MM.1S (cell line): ENCODE measurements at regions not wholly inside any gene's neighbourhood (a gene's known extent, or its start where the extent isn't known, plus 50 kb on each side); places are given as distances from the start of the nearest gene placed in this dataset.

Source experiments
- DNase-seq: peaks from one replicate; pipeline ENCODE4 v3.0.0-alpha.2; 2015
- H2AFZ ChIP-seq: fragments of 300-600 bp; sonication (generic); 2 replicates; pipeline ENCODE4 v1.6.0; 2016; ENCODE audit warnings: antibody characterized with exemption, low read length
- H3F3A ChIP-seq: fragments of 300-600 bp; sonication (generic); 2 replicates; pipeline ENCODE4 v1.6.1; 2016; ENCODE audit warnings: mild to moderate bottlenecking, antibody characterized with exemption, low read length, moderate library complexity, mixed read lengths; ENCODE audit not compliant: insufficient read depth
- H3K27ac ChIP-seq: fragments of 300-600 bp; sonication (generic); 2 replicates; pipeline ENCODE4 v1.5.1; 2016; ENCODE audit warnings: mild to moderate bottlenecking, low read length
- H3K27me3 ChIP-seq: fragments of 300-600 bp; sonication (generic); replicated peaks from 2 replicates; pipeline ENCODE4 v1.6.0; 2016; ENCODE audit warnings: low read length; ENCODE audit not compliant: insufficient read depth
- H3K36me3 ChIP-seq: fragments of 300-600 bp; sonication (generic); replicated peaks from 2 replicates; pipeline ENCODE4 v1.6.1; 2016; ENCODE audit warnings: mild to moderate bottlenecking, low read length, mixed read lengths; ENCODE audit not compliant: insufficient read depth
- H3K4me1 ChIP-seq: fragments of 300-600 bp; sonication (generic); 2 replicates; pipeline ENCODE4 v1.6.1; 2016; ENCODE audit warnings: low read length, mixed read lengths
- H3K4me2 ChIP-seq: fragments of 300-600 bp; sonication (generic); 2 replicates; pipeline ENCODE4 v1.6.0; 2016; ENCODE audit warnings: low read depth, low read length
- H3K4me3 ChIP-seq: fragments of 300-600 bp; sonication (generic); 2 replicates; pipeline ENCODE4 v1.5.1; 2016; ENCODE audit warnings: low read length, mixed read lengths
- H3K79me2 ChIP-seq: fragments of 300-600 bp; sonication (generic); 2 replicates; pipeline ENCODE4 v1.6.1; 2016; ENCODE audit warnings: mixed run types, low read length, mixed read lengths
- H3K9ac ChIP-seq: fragments of 300-600 bp; sonication (generic); 2 replicates; pipeline ENCODE4 v1.6.1; 2016; ENCODE audit warnings: low read length, mixed read lengths
- H3K9me2 ChIP-seq: fragments of 300-600 bp; sonication (generic); replicated peaks from 2 replicates; pipeline ENCODE4 v1.6.1; 2016; ENCODE audit warnings: mild to moderate bottlenecking, low read length, mixed read lengths; ENCODE audit not compliant: insufficient read depth
- H3K9me3 ChIP-seq: fragments of 300-600 bp; sonication (generic); replicated peaks from 2 replicates; pipeline ENCODE4 v1.6.1; 2016; ENCODE audit warnings: mild to moderate bottlenecking, low read length, mixed read lengths; ENCODE audit not compliant: insufficient read depth
- H4K20me1 ChIP-seq: fragments of 300-600 bp; sonication (generic); 2 replicates; pipeline ENCODE4 v1.6.1; 2016; ENCODE audit warnings: mild to moderate bottlenecking, low read length, moderate library complexity, mixed read lengths; ENCODE audit not compliant: insufficient read depth
- CTCF ChIP-seq: fragments of 300-600 bp; sonication (generic); IDR thresholded peaks from 2 replicates; pipeline ENCODE4 v1.5.1; 2016; ENCODE audit warnings: antibody characterized with exemption, low read length, mixed read lengths
- EZH2 ChIP-seq: fragments of 300-600 bp; sonication (generic); optimal IDR thresholded peaks from 2 replicates; pipeline ENCODE3; 2017; ENCODE audit warnings: low read depth, mild to moderate bottlenecking, antibody characterized with exemption, low read length, mixed read lengths
- EZH2phosphoT487 ChIP-seq: fragments of 300-600 bp; sonication (generic); IDR thresholded peaks from 2 replicates; pipeline ENCODE4 v1.6.1; 2018; ENCODE audit warnings: antibody characterized with exemption, low read length

DNA sequence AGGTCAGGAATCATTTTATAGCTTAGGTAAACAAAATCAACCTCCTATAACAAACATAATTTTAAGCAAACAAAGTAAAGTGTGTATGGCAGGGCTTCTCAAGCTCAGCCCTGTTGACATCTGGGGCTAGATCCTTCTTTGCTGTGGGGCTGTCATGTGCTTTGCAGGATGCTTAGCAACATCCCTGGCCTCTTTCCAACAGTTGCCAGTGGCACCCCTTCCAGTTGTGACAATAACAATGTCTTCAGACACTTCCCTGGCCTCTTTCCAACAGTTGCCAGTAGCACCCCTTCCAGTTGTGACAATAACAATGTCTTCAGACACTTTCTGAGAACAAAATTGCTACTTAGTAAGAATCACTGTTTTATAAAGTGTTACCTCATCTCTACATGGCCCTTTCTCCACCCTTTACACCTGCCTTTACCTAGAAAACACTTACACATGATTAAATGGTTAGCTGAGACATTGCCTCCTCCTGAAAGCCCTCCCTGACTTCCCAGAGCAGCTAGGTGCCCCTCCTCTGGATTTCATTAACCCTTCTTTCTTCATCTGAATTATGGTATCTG is 194.0 kb upstream of the LMCD1 start:
- Histone ChIP-seq H3K4me1 (no peaks in the 10 kb centered on the region), H3K36me3 (no peaks in the 10 kb centered on the region)

DNA sequence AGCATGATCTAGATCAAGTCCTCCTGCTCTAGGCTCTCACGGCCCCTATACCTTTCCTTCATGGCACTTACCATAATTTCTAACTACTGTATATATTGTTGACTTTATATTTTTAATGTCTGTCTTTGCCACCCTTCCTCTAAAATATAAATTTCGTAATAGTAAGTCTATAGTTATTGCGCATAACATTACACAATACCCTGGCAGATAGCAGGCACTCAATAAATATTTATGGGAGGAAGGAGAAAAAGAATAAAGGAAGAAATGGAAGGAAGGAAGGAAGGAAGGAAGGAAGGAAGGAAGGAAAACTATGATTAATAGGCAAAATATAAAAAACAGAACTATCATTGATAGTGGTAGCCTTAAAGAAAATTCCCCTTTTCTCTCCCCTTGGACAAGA is 190.3 kb upstream of the LMCD1 start:
- no peaks in the 10 kb centered on the region for H3K4me1 ChIP-seq
- H3K27me3 ChIP-seq: no peaks in the 10 kb centered on the region
- no peaks in the 10 kb centered on the region for H3F3A ChIP-seq
- H3K4me3 ChIP-seq: no peak overlapping the region
- no peaks in the 10 kb centered on the region for H3K9me3 ChIP-seq
- H2AFZ ChIP-seq: no peak overlapping the region
- H3K36me3 ChIP-seq: no peaks in the 10 kb centered on the region
- H4K20me1 ChIP-seq: no peaks in the 10 kb centered on the region
- H3K9ac ChIP-seq: no peak overlapping the region
- no peaks in the 10 kb centered on the region for H3K79me2 ChIP-seq
- DNase-seq: no peak
- TF ChIP-seq CTCF (no peak), EZH2phosphoT487 (no peak), EZH2 (no peak)
- no peak overlapping the region for H3K27ac ChIP-seq
- no peak overlapping the region for H3K4me2 ChIP-seq
- H3K9me2 ChIP-seq: no peaks in the 10 kb centered on the region

More for the DNA sequence above, 194.0 kb upstream of the LMCD1 start:
- Histone ChIP-seq H3K9me3 (no peaks in the 10 kb centered on the region), H2AFZ (no peak overlapping the region), H3K4me2 (no peak overlapping the region), H3K27me3 (no peaks in the 10 kb centered on the region), H3K27ac (no peak overlapping the region), H3F3A (no peaks in the 10 kb centered on the region), H3K4me3 (no peak overlapping the region), H3K9ac (no peak overlapping the region), H3K79me2 (no peaks in the 10 kb centered on the region), H4K20me1 (no peaks in the 10 kb centered on the region), H3K9me2 (no peaks in the 10 kb centered on the region)
- DNase-seq: no peak
- TF ChIP-seq EZH2 (no peak), CTCF (no peak), EZH2phosphoT487 (no peak)

GRCh38 chr3:8312685-8313084 is 188.9 kb upstream of the LMCD1 start:
- no peaks in the 10 kb centered on the region for H3K79me2 ChIP-seq
- TF ChIP-seq EZH2: no peak
- no peak for TF ChIP-seq CTCF
- TF ChIP-seq EZH2phosphoT487: no peak
- H3K4me3 ChIP-seq: no peak overlapping the region
- no peak overlapping the region for H3K27ac ChIP-seq
- no peaks in the 10 kb centered on the region for H3K4me1 ChIP-seq
- no peaks in the 10 kb centered on the region for H3F3A ChIP-seq
- no peak for DNase-seq
- H3K9me3 ChIP-seq: no peaks in the 10 kb centered on the region
- H2AFZ ChIP-seq: no peak overlapping the region
- H3K9ac ChIP-seq: no peak overlapping the region
- no peaks in the 10 kb centered on the region for H3K36me3 ChIP-seq
- H3K27me3 ChIP-seq: no peaks in the 10 kb centered on the region
- H3K9me2 ChIP-seq: no peaks in the 10 kb centered on the region
- no peaks in the 10 kb centered on the region for H4K20me1 ChIP-seq
- no peak overlapping the region for H3K4me2 ChIP-seq
